ENCODE measurements at regions not wholly inside any gene's neighbourhood (a gene's known extent, or its start where the extent isn't known, plus 50 kb on each side); places are given as distances from the start of the nearest gene placed in this dataset.

GRCh38 chr4:170305627-170306026 lies 215.9 kb upstream of the AADAT start:
- DNase-seq (ENCODE audit: low spot score): no peak

GRCh38 chr4:170281027-170281426 lies 191.3 kb upstream of the AADAT start:
- DNase-seq (ENCODE audit: low spot score): no peak

GRCh38 chr4:170278460-170278859 lies 188.7 kb upstream of the AADAT start:
- DNase-seq (ENCODE audit: low spot score): no peak

DNA sequence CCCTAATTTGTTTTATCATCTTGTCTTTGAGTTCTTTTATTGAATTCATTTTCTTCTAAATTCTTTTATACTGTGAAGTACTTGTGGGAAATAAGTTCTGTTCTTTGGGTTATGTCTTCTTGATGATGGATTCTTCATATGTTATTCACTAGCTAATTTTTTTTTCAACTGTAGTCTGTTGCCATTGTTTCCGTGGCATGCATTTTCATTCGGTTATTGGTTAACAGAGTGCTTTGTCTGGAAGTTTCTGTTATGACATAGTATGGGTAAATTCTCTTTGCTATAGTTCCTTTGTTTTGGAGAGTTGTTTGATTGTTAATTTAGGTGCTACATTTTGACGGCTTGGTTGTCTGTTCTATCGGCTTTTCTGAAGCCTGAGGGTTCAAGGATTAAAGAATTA lies 184.9 kb upstream of the AADAT start:
- DNase-seq (ENCODE audit: low spot score): no peak

- DNase-seq (ENCODE audit: low spot score): no peak
Measured at GRCh38 chr4:170272959-170273358, 183.2 kb upstream of the AADAT start.

DNA sequence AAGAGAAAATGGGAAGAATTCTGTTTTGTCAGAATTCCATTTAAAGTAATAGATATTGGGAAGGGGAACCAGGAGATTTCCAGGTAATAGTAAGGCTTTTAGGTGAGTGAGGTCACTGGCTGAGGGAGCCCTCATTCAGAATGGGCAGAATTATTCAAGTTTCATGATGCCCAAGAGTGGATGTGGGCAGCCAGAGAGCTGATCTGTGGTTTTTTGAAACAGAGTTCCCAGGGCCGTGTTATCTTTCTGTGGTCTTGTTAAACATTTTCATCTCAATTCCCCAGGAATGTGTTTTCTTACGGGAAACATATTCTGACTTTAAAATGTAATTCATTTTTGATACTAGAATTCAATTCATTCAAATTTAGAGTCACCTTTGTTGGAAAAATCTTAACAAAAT lies 182.0 kb upstream of the AADAT start:
- DNase-seq (ENCODE audit: low spot score): no peak

- no peak for DNase-seq (ENCODE audit: low spot score)
Measured at GRCh38 chr4:170270628-170271027, 180.9 kb upstream of the AADAT start.

DNA sequence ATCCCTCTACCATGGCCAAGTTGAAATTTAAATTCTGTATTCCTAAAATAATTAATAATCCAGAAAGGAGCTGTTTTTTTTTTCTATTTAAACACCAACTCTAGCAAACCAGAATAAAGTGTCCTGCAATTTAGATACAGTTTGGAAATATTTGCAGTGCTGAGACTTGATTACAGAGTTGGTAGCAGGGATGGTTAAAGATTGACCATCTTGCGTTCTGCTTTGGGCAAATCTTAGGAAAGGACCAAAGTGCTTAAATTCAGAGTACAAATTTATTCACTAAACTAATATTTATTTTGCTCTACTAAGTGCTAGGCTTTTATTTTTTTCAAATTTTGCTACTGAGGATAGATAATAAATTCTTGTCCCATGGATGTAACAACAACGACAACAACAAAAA lies 180.2 kb upstream of the AADAT start:
- no peak for DNase-seq (ENCODE audit: low spot score)

DNA sequence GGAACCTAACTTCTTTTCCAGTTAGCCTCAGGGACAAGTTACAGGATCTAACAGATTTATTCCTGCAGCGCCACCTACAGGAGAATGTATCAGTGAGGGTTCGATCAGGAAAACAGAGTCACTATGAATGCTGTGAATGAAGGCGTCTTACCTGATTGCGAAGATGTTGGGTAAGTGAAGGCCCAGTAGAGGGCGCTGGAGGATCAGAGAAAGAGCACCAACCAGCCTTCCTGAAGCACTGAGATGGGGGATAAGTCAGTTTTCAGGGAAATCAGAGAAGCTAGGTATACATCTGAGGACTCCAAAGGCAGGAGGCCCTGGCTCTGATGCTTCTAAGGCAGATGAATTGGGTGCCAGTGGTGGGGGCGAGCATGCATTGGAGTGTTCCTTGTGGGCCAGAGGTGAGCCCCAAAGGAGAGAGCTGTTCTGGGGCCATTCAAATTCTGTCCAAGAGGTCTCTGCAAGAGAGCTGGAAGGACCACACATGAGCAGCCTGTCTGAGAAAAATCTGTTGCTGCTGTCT lies 169.9 kb upstream of the AADAT start:
- DNase-seq (ENCODE audit: low spot score): peak; percentile 92

DNA sequence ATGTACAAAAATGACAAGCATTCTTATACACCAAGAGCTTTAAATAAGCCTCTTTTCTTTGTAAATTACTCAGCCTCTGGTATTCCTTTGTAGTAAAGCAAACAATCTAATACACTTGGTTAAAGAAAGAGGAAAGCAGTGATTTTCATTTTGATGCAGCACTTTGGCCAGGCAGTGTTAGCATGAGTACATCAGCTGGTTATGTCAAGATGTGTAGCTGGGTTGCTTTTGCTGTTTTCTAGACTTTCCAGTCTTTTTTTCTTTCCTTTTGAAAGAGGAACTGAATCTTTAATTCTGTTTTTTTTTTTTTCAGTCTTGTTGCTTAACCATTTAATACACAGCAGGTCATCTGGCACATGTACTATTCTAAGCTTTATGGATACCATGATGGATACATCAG lies 167.1 kb upstream of the AADAT start:
- DNase-seq (ENCODE audit: low spot score): no peak

- no peak for DNase-seq (ENCODE audit: low spot score)
Measured at GRCh38 chr4:170248576-170248975, 158.8 kb upstream of the AADAT start.

- no peak for DNase-seq (ENCODE audit: low spot score)
Measured at GRCh38 chr4:170248029-170248428, 158.3 kb upstream of the AADAT start.

- no peak for DNase-seq (ENCODE audit: low spot score)
Measured at GRCh38 chr4:170247596-170247995, 157.8 kb upstream of the AADAT start.

GRCh38 chr4:170243662-170244288 lies 154.0 kb upstream of the AADAT start:
- peak; percentile 57 for DNase-seq (ENCODE audit: low spot score)

DNA sequence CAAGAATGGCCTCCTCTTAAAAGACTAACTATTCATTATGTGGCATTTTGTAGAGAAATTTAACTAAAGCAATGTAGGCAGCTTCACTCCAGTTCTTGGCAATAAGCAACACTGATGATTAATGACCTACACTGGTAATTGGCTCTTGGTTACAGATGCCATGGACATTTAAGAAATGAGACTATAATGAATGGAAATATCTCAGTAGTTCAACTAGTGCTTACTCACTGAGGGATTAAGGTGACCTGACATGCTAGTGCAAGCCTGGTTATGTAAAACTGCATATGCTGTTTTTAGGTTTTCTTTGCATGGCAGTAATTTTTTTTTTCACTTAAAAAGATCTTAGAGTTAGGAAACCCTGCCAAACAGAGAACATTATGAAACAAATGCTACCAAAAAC lies 152.7 kb upstream of the AADAT start:
- peak; percentile 76 for DNase-seq (ENCODE audit: low spot score)

DNA sequence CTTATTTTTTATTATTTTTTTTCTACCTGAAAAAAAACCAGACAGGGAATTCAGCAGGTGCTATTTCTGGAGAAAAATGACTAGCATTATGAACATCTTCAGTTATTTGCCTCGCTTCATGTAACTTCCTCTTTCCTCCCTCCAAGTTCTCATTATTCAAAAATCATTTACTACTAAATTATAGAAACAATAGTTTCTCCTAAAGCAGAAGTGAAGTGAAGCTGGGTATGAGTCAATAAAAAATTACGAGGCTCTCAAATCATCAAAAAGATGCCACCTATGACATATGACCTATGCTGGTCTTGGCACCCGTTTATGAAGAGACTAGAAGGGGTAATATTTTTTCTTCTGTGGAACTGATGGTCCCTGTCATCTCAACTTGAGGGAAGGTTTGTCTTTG lies 145.0 kb upstream of the AADAT start:
- no peak for DNase-seq (ENCODE audit: low spot score)

DNA sequence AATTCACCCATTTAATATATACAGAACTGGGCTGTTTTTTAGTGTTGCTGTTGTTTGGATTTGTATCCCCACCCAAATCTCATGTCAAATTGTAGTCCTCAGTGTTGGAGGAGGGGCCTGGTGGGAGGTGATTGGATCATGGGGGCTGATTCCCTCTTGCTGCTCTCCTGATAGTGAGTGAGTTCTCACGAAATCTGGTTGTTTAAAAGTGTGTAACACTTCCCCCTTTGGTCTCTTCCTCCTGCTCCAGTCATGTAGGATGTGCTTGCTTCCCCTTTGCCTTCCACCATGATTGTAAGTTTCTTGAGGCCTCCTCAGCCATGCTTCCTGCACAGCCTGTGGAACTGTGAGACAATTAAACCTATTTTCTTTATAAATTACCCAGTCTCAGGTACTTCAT lies 141.6 kb upstream of the AADAT start:
- DNase-seq (ENCODE audit: low spot score): no peak

DNA sequence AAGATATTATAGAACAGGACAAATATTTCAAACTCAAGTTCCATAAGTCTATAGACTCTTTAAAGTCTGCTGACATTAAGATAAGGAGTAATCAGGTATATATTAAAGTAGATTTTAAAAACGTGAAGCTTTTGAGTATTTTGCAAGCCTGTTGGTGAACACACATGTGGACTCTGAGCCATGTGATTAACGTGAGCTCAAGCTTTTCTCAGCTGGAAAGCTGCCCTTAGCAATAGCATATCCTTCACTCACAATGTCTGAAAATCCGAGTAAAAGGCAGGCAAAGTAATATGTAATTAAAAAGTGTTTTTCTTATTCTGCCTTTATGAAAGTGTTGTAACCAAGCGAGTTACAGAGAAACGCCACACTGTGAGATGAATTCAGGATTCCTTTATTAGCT lies 140.5 kb upstream of the AADAT start:
- DNase-seq (ENCODE audit: low spot score): peak; percentile 38

DNA sequence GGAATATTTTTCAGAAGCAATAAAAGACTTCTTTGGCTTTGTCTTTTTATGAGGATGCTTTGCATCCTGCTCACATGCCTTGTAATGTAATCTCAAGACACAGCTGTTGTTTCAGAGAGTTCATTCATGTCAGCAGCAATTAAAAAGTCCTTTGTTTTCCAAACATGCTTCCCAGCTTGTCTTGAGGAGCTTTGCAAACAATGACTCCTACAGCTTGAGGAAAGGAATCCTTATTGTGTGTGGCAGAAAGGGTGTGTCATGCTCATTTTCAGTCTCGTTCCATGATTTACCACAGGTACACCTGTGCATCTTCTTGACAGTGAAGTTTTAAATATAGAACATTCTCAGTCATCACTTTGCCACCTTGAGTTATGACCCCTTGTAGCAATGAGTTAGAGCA lies 139.2 kb upstream of the AADAT start:
- DNase-seq (ENCODE audit: low spot score): no peak

GRCh38 chr4:170227928-170228327 lies 138.2 kb upstream of the AADAT start:
- DNase-seq (ENCODE audit: low spot score): no peak

- no peak for DNase-seq (ENCODE audit: low spot score)
Measured at GRCh38 chr4:170226288-170226687, 136.5 kb upstream of the AADAT start.

DNA sequence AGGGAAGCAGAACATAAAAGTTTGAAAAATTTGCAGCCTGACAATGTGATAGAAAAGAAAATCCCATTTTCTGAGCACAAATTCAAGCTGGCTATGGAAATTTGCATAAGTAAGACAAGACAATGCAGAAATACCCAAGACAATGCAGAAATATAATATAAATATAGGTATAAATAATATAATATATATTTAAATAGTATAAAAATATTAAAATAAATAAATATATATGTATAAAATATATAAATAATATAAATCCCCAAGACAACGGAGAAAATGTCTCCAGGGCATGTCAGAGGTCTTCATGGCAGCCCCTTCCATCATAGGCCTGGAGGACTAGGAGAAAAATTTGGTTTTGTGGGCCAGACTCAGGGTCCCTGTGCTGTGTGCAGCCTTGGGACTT lies 125.0 kb upstream of the AADAT start:
- DNase-seq (ENCODE audit: low spot score): no peak

- DNase-seq (ENCODE audit: low spot score): no peak
Measured at GRCh38 chr4:170214101-170214500, 124.3 kb upstream of the AADAT start.

- DNase-seq (ENCODE audit: low spot score): no peak
Measured at GRCh38 chr4:170202721-170203120, 113.0 kb upstream of the AADAT start.

Measured in umbilical cord (tissue), 1 donor.